ENCODE measurements at regions not wholly inside any gene's neighbourhood (a gene's known extent, or its start where the extent isn't known, plus 50 kb on each side); places are given as distances from the start of the nearest gene placed in this dataset.
"Not testable (repeated sequence)": the region's sequence is repeated elsewhere in the genome, so short reads cannot be mapped to it uniquely, and the experiment has no call there.

GRCh38 chr3:177249203-177249602, 51.9 kb upstream of the TBL1XR1 start:
- no peak for DNase-seq

- peak; percentile 43 to 73 (median 63) for DNase-seq
Measured at GRCh38 chr3:177250151-177250550, 52.9 kb upstream of the TBL1XR1 start.

GRCh38 chr3:177251755-177252154, 54.5 kb upstream of the TBL1XR1 start:
- no peak for DNase-seq

GRCh38 chr3:177257006-177257405, 59.7 kb upstream of the TBL1XR1 start:
- DNase-seq: no peak

GRCh38 chr3:177257625-177258024, 60.3 kb upstream of the TBL1XR1 start:
- DNase-seq: no peak

- peak in 1 of 3 donors; percentile 59 for DNase-seq
Measured at GRCh38 chr3:177262396-177262795, 65.1 kb upstream of the TBL1XR1 start.

GRCh38 chr3:177263615-177264368, 66.5 kb upstream of the TBL1XR1 start:
- peak in 2 of 3 donors; percentile 22 to 59 for DNase-seq

- DNase-seq: not testable (repeated sequence)
Measured at GRCh38 chr3:177271811-177272501, 74.7 kb upstream of the TBL1XR1 start.

- no peak for DNase-seq
Measured at GRCh38 chr3:177278016-177278415, 80.7 kb upstream of the TBL1XR1 start.

- DNase-seq: no peak
Measured at GRCh38 chr3:177279118-177279815, 82.0 kb upstream of the TBL1XR1 start.

- no peak for DNase-seq
Measured at GRCh38 chr3:177281292-177282118, 84.2 kb upstream of the TBL1XR1 start.

- no peak for DNase-seq
Measured at GRCh38 chr3:177282119-177282655, 84.9 kb upstream of the TBL1XR1 start.

- no peak for DNase-seq
Measured at GRCh38 chr3:177283983-177284382, 86.7 kb upstream of the TBL1XR1 start.

- peak in 2 of 3 donors; percentile 42 to 72 for DNase-seq
Measured at GRCh38 chr3:177284383-177284881, 87.2 kb upstream of the TBL1XR1 start.

- DNase-seq: no peak
Measured at GRCh38 chr3:177286034-177286433, 88.8 kb upstream of the TBL1XR1 start.

- DNase-seq: no peak
Measured at GRCh38 chr3:177287231-177287630, 89.9 kb upstream of the TBL1XR1 start.

- DNase-seq: no peak
Measured at GRCh38 chr3:177290633-177291032, 93.4 kb upstream of the TBL1XR1 start.

- peak; percentile 85 to 89 (median 86) for DNase-seq
Measured at GRCh38 chr3:177294221-177294620, 96.9 kb upstream of the TBL1XR1 start.

GRCh38 chr3:177295116-177295515, 97.8 kb upstream of the TBL1XR1 start:
- DNase-seq: no peak

- DNase-seq: no peak
Measured at GRCh38 chr3:177299250-177299649, 102.0 kb upstream of the TBL1XR1 start.
